ENCODE measurements at regions not wholly inside any gene's neighbourhood (a gene's known extent, or its start where the extent isn't known, plus 50 kb on each side); places are given as distances from the start of the nearest gene placed in this dataset.

DNA sequence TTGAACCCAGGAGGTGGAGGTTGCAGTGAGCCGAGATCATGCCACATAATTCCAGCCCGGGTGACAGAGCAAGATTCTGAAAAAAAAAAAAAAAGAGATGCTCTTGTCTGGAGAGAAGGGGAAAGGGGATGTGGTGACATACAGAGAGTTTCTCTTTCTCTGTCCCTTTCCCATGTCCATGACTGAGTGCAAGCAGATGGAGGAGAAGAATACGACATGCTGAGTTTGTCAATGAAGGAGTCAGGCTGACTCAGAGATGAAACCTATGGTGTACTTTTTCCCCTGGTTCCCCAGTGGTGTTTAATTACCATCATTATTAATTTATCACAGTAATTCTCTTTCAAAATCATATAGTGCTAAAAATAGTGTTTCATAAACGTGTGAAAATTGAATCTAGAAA is 448.8 kb downstream of the FOXO1 start:
- ChIA-PET CTCF (ENCODE audit: low intra/inter-chr PET ratio) (no interaction called here), POLR2A (no interaction called here)
- no peak for DNase-seq (ENCODE audit: extremely low read depth in 1 of 4, low spot score in 3 of 4)
- TF ChIP-seq RNF2 (IDR thresholded peaks at IDR 0.05) (no peak), CEBPZ (IDR thresholded peaks at IDR 0.05; ENCODE audit: borderline replicate concordance, low read depth, low read length) (no peak), SAFB (IDR thresholded peaks at IDR 0.05; ENCODE audit: borderline replicate concordance, low read depth, low read length) (no peak), VEZF1 (CRISPR knock-in tag; IDR thresholded peaks at IDR 0.05) (no peak), CLOCK (CRISPR knock-in tag; IDR thresholded peaks at IDR 0.05; ENCODE audit: borderline replicate concordance) (no peak), ATF1 (CRISPR knock-in tag; IDR thresholded peaks at IDR 0.05) (no peak), ATF1 (tag; IDR thresholded peaks at IDR 0.05) (no peak), STAT6 (CRISPR knock-in tag; IDR thresholded peaks at IDR 0.05) (no peak)
- TF ChIP-seq, protein P1, sequence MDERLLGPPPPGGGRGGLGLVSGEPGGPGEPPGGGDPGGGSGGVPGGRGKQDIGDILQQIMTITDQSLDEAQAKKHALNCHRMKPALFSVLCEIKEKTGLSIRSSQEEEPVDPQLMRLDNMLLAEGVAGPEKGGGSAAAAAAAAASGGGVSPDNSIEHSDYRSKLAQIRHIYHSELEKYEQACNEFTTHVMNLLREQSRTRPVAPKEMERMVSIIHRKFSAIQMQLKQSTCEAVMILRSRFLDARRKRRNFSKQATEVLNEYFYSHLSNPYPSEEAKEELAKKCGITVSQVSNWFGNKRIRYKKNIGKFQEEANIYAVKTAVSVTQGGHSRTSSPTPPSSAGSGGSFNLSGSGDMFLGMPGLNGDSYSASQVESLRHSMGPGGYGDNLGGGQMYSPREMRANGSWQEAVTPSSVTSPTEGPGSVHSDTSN (CRISPR knock-in tag; IDR thresholded peaks at IDR 0.05; ENCODE audit: low read depth) = no peak
- TF ChIP-seq, protein P1 (tag; conservative IDR thresholded peaks at IDR 0.05; ENCODE audit: low read depth) = no peak

More for the DNA sequence above, 448.8 kb downstream of the FOXO1 start:
- BruUV-seq (replicated peaks) = no TSS peak
- Histone ChIP-seq H2AFZ (ENCODE audit: low read depth, low read length) (no peak overlapping the region), H3K27me3 (ENCODE audit: control insufficient read depth in 2 of 2, insufficient read depth in 2 of 2, low read length in 2 of 2) (peaks cover 0 to 6% of the 10 kb centered on the region in 2 experiments; a peak in 1 of 5 replicates), H3K9ac (ENCODE audit: insufficient read depth in 1 of 2, low read depth in 2 of 2, low read length in 2 of 2) (no peak overlapping the region), H3K9me1 (ENCODE audit: control insufficient read depth, insufficient read depth, low read length) (no peaks in the 10 kb centered on the region), H3K27ac (ENCODE audit: extremely low read depth, low read depth, low read length) (no peak overlapping the region), H3K4me2 (ENCODE audit: insufficient read depth, low read length) (no peak overlapping the region), H3K4me3 (no peak overlapping the region), H3K9me3 (replicated peaks; ENCODE audit: control insufficient read depth, insufficient read depth, low read depth, low read length) (no peaks in the 10 kb centered on the region), H3K4me1 (replicated peaks in 1 of 2; ENCODE audit: control insufficient read depth in 2 of 2, insufficient read depth in 2 of 2, low read length in 2 of 2) (no peaks in the 10 kb centered on the region), H3K79me2 (ENCODE audit: control insufficient read depth, insufficient read depth, low read length) (no peaks in the 10 kb centered on the region), H4K20me1 (replicated peaks; ENCODE audit: control insufficient read depth, insufficient read depth, low read length) (no peaks in the 10 kb centered on the region), H3K36me3 (ENCODE audit: control insufficient read depth, insufficient read depth, low read length) (no peaks in the 10 kb centered on the region)
- intact Hi-C loops (cut with micrococcal nuclease) = no loop called here
- 6% methylated on average over 2 of the region's 4 CpGs for WGBS (ENCODE audit: insufficient coverage, low coverage, missing lambda C conversion rate)
- no peak for FAIRE-seq
- in situ Hi-C loops (cut with MboI) = no loop called here
- no peak for ATAC-seq
